Activated naive CD4-positive, alpha-beta T cell treated with anti-CD3 and anti-CD28 coated beads, Interleukin-2, amount 50 U/mL, for 24 hours (primary cell): ENCODE measurements at regions not wholly inside any gene's neighbourhood (a gene's known extent, or its start where the extent isn't known, plus 50 kb on each side); places are given as distances from the start of the nearest gene placed in this dataset.

Experiments
- H3K27ac Mint-ChIP-seq: one replicate; pipeline ENCODE4 v1.8.0; 2021; ENCODE audit warnings: mild to moderate bottlenecking, mixed read lengths
- H3K27me3 Mint-ChIP-seq: one replicate; pipeline ENCODE4 v1.8.0; 2021; ENCODE audit warnings: mixed read lengths
- H3K36me3 Mint-ChIP-seq: one replicate; pipeline ENCODE4 v1.8.0; 2021; ENCODE audit warnings: mixed read lengths
- H3K4me1 Mint-ChIP-seq: one replicate; pipeline ENCODE4 v1.8.0; 2021; ENCODE audit warnings: mixed read lengths
- H3K4me3 Mint-ChIP-seq: one replicate; pipeline ENCODE4 v1.8.0; 2021; ENCODE audit warnings: mild to moderate bottlenecking, mixed read lengths
- H3K9me3 Mint-ChIP-seq: one replicate; pipeline ENCODE4 v1.8.0; 2021; ENCODE audit warnings: mixed read lengths

DNA sequence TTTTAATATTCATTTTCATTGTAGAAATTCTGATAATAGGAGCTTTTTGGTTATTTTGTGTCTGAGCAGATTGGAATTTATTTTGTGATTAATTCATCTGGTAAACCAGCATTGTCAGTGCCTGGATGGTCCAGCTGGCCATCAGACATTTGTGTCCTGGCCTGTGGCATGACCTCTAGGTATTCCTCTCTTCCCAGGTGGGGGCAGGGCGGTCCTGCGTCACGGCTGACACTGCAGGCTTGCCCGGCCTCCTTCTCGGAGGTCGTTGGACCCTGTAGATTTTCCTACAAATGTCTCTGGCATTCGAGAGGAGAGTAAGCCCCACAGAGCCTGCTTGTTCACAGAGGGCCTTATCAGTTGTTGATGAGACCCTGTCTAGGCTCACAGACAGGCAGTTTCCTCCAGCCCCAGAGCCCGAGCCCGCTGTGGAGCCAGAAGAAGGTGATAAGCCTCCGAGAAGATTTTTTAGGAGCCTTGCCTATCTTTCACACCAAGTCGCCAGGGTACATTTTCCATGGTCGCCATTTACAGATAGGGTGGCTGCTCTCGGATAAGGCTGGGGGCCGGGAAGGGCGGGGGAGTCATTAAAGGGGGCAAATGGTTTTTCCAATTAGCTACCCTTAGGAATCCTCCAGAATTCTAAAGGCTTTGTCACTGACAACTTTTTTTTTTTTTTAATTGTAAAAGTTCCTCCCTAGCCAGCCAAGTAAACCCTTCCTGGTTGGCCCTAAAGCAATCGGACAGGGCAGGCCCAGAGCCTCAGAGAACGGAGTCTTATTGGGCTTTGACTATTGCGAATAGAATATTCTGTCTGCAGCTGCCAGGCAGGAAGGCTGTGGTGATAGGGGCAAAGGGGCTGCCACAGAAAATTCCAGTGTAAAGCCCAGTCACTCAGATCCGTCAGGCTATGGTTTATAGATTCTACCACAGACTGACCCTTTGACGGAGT, 78.1 kb upstream of the TBX20 start:
- H3K9me3 Mint-ChIP-seq = no peaks in the 10 kb centered on the region
- peaks cover 3% of the 10 kb centered on the region for H3K27me3 Mint-ChIP-seq
- H3K36me3 Mint-ChIP-seq = no peaks in the 10 kb centered on the region
- no peak overlapping the region for H3K4me3 Mint-ChIP-seq
- no peaks in the 10 kb centered on the region for H3K4me1 Mint-ChIP-seq
- H3K27ac Mint-ChIP-seq = no peak overlapping the region

DNA sequence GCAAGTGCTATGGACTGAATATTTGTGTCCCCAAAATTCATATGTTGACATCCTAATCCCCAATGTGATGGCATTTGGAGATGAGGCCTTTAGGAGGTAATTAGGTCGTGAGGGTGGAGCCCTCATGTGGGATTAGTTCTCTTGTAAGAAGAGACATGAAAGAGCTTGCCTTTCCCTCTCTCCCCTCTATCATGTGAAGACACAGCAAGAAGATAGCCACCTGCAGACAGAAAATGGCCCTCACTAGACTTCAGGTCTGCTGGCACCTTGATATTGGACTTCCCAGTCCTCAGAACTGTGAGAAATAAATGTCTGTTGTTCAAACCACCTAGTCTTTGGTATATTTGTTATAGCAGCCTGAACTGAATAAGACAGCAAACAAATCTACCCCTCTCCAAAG, 75.1 kb upstream of the TBX20 start:
- no peak overlapping the region for H3K4me3 Mint-ChIP-seq
- H3K9me3 Mint-ChIP-seq = peaks cover 7% of the 10 kb centered on the region
- peaks cover 1% of the 10 kb centered on the region for H3K36me3 Mint-ChIP-seq

DNA sequence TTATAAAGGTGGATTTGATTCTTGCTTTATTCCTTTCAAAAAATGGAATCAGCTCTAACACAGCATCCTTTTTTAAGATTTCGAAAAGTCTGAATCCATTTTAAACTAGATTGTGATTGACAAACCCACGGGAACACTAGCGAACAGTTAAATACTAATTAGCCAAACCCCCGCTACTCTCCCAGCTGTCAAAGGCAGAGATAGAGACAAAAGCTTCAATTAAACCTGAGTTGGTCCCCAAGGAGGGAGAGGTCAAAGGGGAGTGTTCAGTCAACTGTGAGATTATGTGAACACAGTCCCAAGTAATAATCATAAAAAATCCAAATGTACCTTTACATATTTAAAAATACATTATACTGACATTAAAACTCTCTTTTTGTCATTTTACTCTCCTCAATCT, 65.7 kb upstream of the TBX20 start:
- Mint-ChIP-seq H3K4me3 (no peak overlapping the region), H3K36me3 (no peaks in the 10 kb centered on the region), H3K27me3 (peaks cover 8% of the 10 kb centered on the region), H3K4me1 (no peaks in the 10 kb centered on the region), H3K9me3 (peaks cover 2% of the 10 kb centered on the region), H3K27ac (no peak overlapping the region)

More for the DNA sequence above, 75.1 kb upstream of the TBX20 start:
- no peak overlapping the region for H3K27ac Mint-ChIP-seq
- H3K4me1 Mint-ChIP-seq = no peaks in the 10 kb centered on the region
- peaks cover 9% of the 10 kb centered on the region for H3K27me3 Mint-ChIP-seq

DNA sequence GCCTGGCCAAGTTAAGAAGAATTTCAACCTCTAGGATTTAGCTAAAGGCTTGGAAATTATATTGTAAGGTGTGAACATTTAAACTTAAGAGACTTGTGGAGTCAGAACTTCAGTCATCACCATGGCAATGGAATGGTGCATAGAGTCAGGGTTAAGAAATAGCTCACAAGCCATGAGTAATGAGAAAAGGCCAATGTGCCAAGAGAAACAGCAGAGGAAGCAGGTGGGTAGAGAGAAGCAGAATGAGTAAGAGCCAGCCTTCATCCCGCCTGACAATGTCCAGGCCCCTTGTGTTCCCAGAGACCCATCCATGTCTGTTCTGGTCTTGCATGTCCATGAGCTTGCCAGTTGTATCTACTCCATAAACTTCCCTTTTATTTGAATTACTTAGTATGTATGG, 62.6 kb upstream of the TBX20 start:
- Mint-ChIP-seq H3K27ac (no peak overlapping the region), H3K36me3 (no peaks in the 10 kb centered on the region), H3K27me3 (peaks cover 6% of the 10 kb centered on the region), H3K9me3 (no peaks in the 10 kb centered on the region), H3K4me3 (no peak overlapping the region), H3K4me1 (no peaks in the 10 kb centered on the region)

DNA sequence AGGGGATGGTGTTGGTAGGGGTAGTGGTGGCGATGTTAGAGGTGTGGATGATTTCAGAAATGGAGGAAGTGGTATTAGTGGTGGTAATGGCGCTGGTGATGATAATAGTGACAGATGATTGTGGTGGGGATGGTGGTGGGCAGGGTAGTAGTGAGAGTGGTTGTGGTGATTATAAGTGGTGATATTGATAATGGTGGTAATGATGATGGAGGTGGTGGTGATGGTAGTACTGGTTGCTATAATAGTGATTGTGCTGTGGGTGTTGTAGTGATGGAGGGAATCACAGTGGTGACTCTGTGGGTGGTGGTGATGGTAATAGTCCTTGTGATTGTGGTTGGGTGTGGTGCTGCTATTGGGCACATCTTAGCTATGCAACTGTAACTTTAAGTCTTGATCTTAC, 61.6 kb upstream of the TBX20 start:
- Mint-ChIP-seq H3K36me3 (no peaks in the 10 kb centered on the region), H3K27me3 (no peaks in the 10 kb centered on the region), H3K27ac (no peak overlapping the region), H3K9me3 (no peaks in the 10 kb centered on the region), H3K4me3 (no peak overlapping the region), H3K4me1 (no peaks in the 10 kb centered on the region)

DNA sequence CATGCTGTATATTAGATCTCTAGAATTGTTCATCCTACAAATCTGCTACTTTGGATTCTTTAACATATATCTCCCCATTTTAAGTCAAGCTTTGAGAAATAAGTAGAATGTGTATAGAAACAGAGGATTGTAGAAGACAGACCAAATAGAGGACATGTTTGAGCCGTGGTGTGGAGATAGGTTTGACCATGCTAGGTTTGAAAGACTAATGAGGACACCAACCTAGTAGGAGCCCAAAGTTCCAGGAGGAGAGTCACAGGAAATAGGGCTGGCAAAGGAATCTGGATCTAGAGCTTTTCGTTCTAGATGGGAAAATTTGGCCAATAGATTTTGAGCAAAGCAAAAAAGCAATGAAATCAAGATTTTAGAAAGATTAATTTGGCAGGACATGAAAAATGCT, 60.5 kb upstream of the TBX20 start:
- H3K36me3 Mint-ChIP-seq = no peaks in the 10 kb centered on the region
- H3K9me3 Mint-ChIP-seq = no peaks in the 10 kb centered on the region
- H3K4me3 Mint-ChIP-seq = no peak overlapping the region
- no peaks in the 10 kb centered on the region for H3K4me1 Mint-ChIP-seq
- no peak overlapping the region for H3K27ac Mint-ChIP-seq
- no peaks in the 10 kb centered on the region for H3K27me3 Mint-ChIP-seq

DNA sequence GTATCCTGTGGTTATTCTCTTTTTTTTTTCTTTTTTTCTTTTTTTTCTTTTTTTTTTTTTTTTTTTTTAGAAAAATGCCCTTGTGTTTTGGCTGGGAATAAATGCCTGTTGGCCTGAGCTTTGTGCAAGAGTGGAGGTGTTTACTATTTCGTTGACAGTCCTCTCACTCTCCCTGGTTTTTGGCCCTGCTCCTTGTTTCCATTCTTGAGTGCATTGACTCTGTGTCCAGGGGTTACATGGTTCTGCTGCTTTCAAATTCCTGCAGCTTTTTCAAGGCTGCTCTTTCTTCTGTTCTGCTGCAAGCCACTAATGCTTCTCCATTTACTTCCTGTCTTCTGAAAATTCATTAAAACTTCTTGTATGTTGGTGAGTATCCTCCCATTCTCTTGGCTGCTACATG, 59.7 kb upstream of the TBX20 start:
- no peaks in the 10 kb centered on the region for H3K36me3 Mint-ChIP-seq

More for the DNA sequence above, 59.7 kb upstream of the TBX20 start:
- no peaks in the 10 kb centered on the region for H3K4me1 Mint-ChIP-seq
- no peak overlapping the region for H3K4me3 Mint-ChIP-seq
- H3K27me3 Mint-ChIP-seq = no peaks in the 10 kb centered on the region
- H3K9me3 Mint-ChIP-seq = no peaks in the 10 kb centered on the region
- H3K27ac Mint-ChIP-seq = no peak overlapping the region
